Stomach (tissue), 8 donors: ENCODE measurements at regions not wholly inside any gene's neighbourhood (a gene's known extent, or its start where the extent isn't known, plus 50 kb on each side); places are given as distances from the start of the nearest gene placed in this dataset.

ENCODE experiments used
- DNase-seq, 2 donors: peaks; one replicate each; pipeline versions ENCODE4 v3.0.0 to v3.0.0-alpha.2; 2013 to 2019
- H3K27ac ChIP-seq, 5 donors: fragments of 200-600 bp in 4 of 5; sonication (generic) in 4 of 5; one replicate each; pipeline ENCODE4 v1.5.1; 2013 to 2019; ENCODE audit warnings: mild to moderate bottlenecking in 1 of 5, moderate library complexity in 1 of 5
- H3K27me3 ChIP-seq, 3 donors: fragments of 200-600 bp; sonication (generic); one replicate each; pipeline ENCODE4 v1.5.1; 2017 to 2019; ENCODE audit warnings: mixed run types in 1 of 3
- H3K36me3 ChIP-seq, 4 donors: fragments of 200-600 bp; sonication (generic); 1 replicate in 3 of 4; 2 replicates in 1 of 4; pipeline ENCODE4 v1.5.1; 2016 to 2019
- H3K4me1 ChIP-seq, 4 donors: fragments of 200-600 bp; sonication (generic); one replicate each; pipeline ENCODE4 v1.5.1; 2016 to 2019
- H3K4me3 ChIP-seq, 4 donors: fragments of 200-600 bp; sonication (generic) in 3 of 4; one replicate each; pipeline ENCODE4 v1.5.1; 2016 to 2019; ENCODE audit warnings: mild to moderate bottlenecking in 1 of 4
- H3K9me3 ChIP-seq, 4 donors: fragments of 200-600 bp; sonication (generic); one replicate each; pipeline ENCODE4 v1.5.1; 2016 to 2019
- EP300 ChIP-seq: sonication (generic); formaldehyde crosslinking; IDR thresholded peaks from one replicate; pipeline ENCODE4 v1.6.1; 2017; ENCODE audit warnings: antibody characterized with exemption
- POLR2A ChIP-seq, 4 donors: fragments of 450-650 bp; IDR thresholded peaks; one replicate each; pipeline ENCODE4 v1.6.1; 2016; ENCODE audit warnings: antibody characterized with exemption in 4 of 4, control low read depth in 2 of 4, mild to moderate bottlenecking in 1 of 4, moderate library complexity in 1 of 4
- POLR2AphosphoS5 ChIP-seq, 3 donors: sonication (generic); formaldehyde crosslinking; IDR thresholded peaks; one replicate each; pipeline ENCODE4 v1.6.1; 2016; ENCODE audit warnings: antibody characterized with exemption in 3 of 3
- WGBS, 5 donors: extraction: QIAGEN DNeasy Blood & Tissue Kit in 3 of 5; methylation state at CpG; one replicate each; pipeline versions ENCODE4 v1.1.5 to v1.1.7; 2013 to 2018; 5-methylcytosine and 5-hydroxymethylcytosine counted together
- intact Hi-C: fragments of 100-400 bp; cut with DNase I; formaldehyde crosslinking; loops from one replicate; pipeline ENCODE4 v1.15.1; 2023; ENCODE audit warnings: low total_unique reads
- TF ChIP-seq, protein P1 (sequence below), 7 experiments: fragments of 450-650 bp in 4 of 7; fragments of 200-600 bp in 3 of 7; sonication (generic) in 3 of 7; IDR thresholded peaks; one replicate each; pipeline ENCODE4 v1.5.1; 2016 to 2019; ENCODE audit warnings: antibody characterized with exemption in 7 of 7, control low read depth in 2 of 7, mild to moderate bottlenecking in 1 of 7
- donor health status: healthy with polysubstance abuse.
- donor health status: Bipolar disorder and iron deficiency.
- donor health status: healthy.

GRCh38 chr15:94052711-94053110 lies 178.7 kb upstream of the MCTP2 start:
- H3K27ac ChIP-seq = no peak overlapping the region
- no peaks in the 10 kb centered on the region for H3K27me3 ChIP-seq
- H3K9me3 ChIP-seq = no peaks in the 10 kb centered on the region
- no peak overlapping the region for H3K4me3 ChIP-seq
- no peaks in the 10 kb centered on the region for H3K36me3 ChIP-seq
- no peak for DNase-seq
- no peaks in the 10 kb centered on the region for H3K4me1 ChIP-seq
- 61 to 92% (median 89%) methylated on average over 2 of the region's 2 CpGs for WGBS, 5 donors
- TF ChIP-seq EP300 (no peak), POLR2A (IDR thresholded peaks at IDR 0.05) (no peak), POLR2AphosphoS5 (IDR thresholded peaks at IDR 0.05) (no peak)
- TF ChIP-seq, protein P1, sequence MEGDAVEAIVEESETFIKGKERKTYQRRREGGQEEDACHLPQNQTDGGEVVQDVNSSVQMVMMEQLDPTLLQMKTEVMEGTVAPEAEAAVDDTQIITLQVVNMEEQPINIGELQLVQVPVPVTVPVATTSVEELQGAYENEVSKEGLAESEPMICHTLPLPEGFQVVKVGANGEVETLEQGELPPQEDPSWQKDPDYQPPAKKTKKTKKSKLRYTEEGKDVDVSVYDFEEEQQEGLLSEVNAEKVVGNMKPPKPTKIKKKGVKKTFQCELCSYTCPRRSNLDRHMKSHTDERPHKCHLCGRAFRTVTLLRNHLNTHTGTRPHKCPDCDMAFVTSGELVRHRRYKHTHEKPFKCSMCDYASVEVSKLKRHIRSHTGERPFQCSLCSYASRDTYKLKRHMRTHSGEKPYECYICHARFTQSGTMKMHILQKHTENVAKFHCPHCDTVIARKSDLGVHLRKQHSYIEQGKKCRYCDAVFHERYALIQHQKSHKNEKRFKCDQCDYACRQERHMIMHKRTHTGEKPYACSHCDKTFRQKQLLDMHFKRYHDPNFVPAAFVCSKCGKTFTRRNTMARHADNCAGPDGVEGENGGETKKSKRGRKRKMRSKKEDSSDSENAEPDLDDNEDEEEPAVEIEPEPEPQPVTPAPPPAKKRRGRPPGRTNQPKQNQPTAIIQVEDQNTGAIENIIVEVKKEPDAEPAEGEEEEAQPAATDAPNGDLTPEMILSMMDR (IDR thresholded peaks at IDR 0.05) = no peak
- intact Hi-C loops = no loop called here

DNA sequence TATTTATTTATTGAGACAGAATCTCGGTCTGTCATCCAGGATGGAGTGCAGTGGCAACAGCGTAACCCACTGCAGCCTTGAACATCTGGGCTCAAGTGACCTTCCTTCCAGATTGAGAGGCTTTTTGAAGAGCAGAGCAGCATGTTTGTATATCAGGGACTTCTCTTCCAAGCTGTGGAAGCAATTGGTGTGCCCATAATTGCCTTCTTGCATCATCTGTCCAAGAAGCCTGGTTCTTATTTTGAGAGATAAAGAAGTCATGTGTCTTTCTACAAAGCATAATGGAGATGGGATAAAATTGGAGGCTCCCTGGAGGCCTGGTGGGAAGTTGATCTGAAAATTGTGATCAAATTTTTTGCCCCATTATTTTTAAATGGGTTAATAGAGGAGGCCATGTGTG lies 183.8 kb upstream of the MCTP2 start:
- no peak for TF ChIP-seq POLR2A (IDR thresholded peaks at IDR 0.05)
- TF ChIP-seq, protein P1 (IDR thresholded peaks at IDR 0.05) = no peak
- no peak for TF ChIP-seq POLR2AphosphoS5 (IDR thresholded peaks at IDR 0.05)
- no peak for TF ChIP-seq EP300
- 75 to 89% (median 82%) methylated on average over 2 of the region's 2 CpGs for WGBS, 5 donors
- Histone ChIP-seq H3K27me3 (no peaks in the 10 kb centered on the region), H3K4me3 (no peak overlapping the region), H3K9me3 (no peaks in the 10 kb centered on the region), H3K4me1 (no peaks in the 10 kb centered on the region), H3K36me3 (no peaks in the 10 kb centered on the region), H3K27ac (no peak overlapping the region)
- no peak for DNase-seq
- intact Hi-C loops = no loop called here

DNA sequence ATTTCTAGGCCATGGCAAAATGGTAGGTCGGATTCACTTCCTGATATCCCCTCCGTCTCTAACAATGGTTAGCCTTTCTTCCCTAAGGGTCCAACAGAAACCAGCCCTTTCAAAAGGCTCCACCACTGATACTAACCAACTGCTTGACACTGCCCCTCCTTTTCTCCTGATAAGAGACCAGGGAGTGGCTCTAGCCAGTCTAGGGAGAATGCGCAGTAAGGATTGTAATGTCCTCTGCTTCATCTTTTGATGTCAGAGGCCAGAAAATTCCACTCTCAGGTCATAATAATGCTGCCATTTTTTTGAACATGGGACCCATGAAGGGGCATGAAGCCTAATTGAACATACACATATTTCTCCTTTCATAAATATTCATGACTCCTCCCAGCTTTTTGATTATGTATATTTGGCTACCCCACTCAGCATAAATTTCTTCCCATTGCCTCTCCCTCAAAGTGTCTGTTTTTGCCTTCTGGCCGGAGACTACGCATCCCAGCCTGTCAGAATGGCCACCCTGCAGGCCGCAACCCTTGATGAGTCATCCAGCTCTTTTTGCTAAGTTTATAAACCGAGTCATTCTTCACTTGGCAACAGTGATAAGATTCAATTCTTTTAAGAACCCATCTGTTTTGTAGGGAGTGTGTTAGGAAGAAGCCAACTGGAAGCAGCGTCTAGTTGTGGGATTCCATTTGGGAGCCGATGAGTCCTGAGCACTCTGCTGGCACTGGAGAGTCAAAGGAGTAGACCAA lies 189.0 kb upstream of the MCTP2 start:
- Histone ChIP-seq H3K27me3 (no peaks in the 10 kb centered on the region), H3K4me3 (no peak overlapping the region), H3K9me3 (no peaks in the 10 kb centered on the region), H3K4me1 (no peaks in the 10 kb centered on the region), H3K27ac (no peak overlapping the region), H3K36me3 (no peaks in the 10 kb centered on the region)
- DNase-seq = no peak
- TF ChIP-seq POLR2A (IDR thresholded peaks at IDR 0.05) = no peak
- TF ChIP-seq EP300 = no peak
- TF ChIP-seq, protein P1 (IDR thresholded peaks at IDR 0.05) = no peak
- no peak for TF ChIP-seq POLR2AphosphoS5 (IDR thresholded peaks at IDR 0.05)
- intact Hi-C loops = no loop called here
- 63 to 73% (median 70%) methylated on average over 9 of the region's 9 CpGs for WGBS, 5 donors

GRCh38 chr15:94041746-94042145 lies 189.6 kb upstream of the MCTP2 start:
- Histone ChIP-seq H3K4me1 (peaks cover 0 to 2% (median 0%) of the 10 kb centered on the region in 4 donors), H3K4me3 (no peak overlapping the region), H3K36me3 (no peaks in the 10 kb centered on the region), H3K9me3 (no peaks in the 10 kb centered on the region), H3K27ac (no peak overlapping the region), H3K27me3 (no peaks in the 10 kb centered on the region)
- WGBS, 5 donors = 62 to 74% (median 70%) methylated on average over 3 of the region's 3 CpGs
- TF ChIP-seq POLR2A (IDR thresholded peaks at IDR 0.05) (no peak), POLR2AphosphoS5 (IDR thresholded peaks at IDR 0.05) (no peak), EP300 (no peak)
- TF ChIP-seq, protein P1 (IDR thresholded peaks at IDR 0.05) = no peak
- intact Hi-C loops = no loop called here
- no peak for DNase-seq
